Activated naive CD4-positive, alpha-beta T cell treated with anti-CD3 and anti-CD28 coated beads for 36 hours (primary cell): ENCODE measurements at regions not wholly inside any gene's neighbourhood (a gene's known extent, or its start where the extent isn't known, plus 50 kb on each side); places are given as distances from the start of the nearest gene placed in this dataset.
A peak's percentile ranks its signal among the peaks of the same experiment; 100 is the strongest.
"Not testable (repeated sequence)": the region's sequence is repeated elsewhere in the genome, so short reads cannot be mapped to it uniquely, and the experiment has no call there.

ENCODE experiments used
- CTCF ChIA-PET: fragments of 350-600 bp; sonication (Branson Sonifier 250); formaldehyde crosslinking; loops from one replicate; lab custom pipeline; 2021; ENCODE audit warnings: antibody characterized with exemption; lab: Charles Lee
- DNase-seq: peaks from one replicate; pipeline ENCODE4 v3.0.0-alpha.2; 2020
- H3K27ac Mint-ChIP-seq: one replicate; pipeline ENCODE4 v1.8.0; 2021; ENCODE audit warnings: mild to moderate bottlenecking, mixed read lengths
- H3K27me3 Mint-ChIP-seq: one replicate; pipeline ENCODE4 v1.8.0; 2021; ENCODE audit warnings: low read depth, mixed read lengths
- H3K36me3 Mint-ChIP-seq: one replicate; pipeline ENCODE4 v1.8.0; 2021; ENCODE audit warnings: low read depth, mixed read lengths
- H3K4me1 Mint-ChIP-seq: one replicate; pipeline ENCODE4 v1.8.0; 2021; ENCODE audit warnings: low read depth, mixed read lengths
- H3K4me3 Mint-ChIP-seq: one replicate; pipeline ENCODE4 v1.8.0; 2021; ENCODE audit warnings: mild to moderate bottlenecking, moderate library complexity, mixed read lengths
- H3K9me3 Mint-ChIP-seq: one replicate; pipeline ENCODE4 v1.8.0; 2021; ENCODE audit warnings: mixed read lengths
- intact Hi-C: fragments of 100-400 bp; cut with micrococcal nuclease; formaldehyde crosslinking; loops from one replicate; pipeline ENCODE4 v1.15.1; 2023

DNA sequence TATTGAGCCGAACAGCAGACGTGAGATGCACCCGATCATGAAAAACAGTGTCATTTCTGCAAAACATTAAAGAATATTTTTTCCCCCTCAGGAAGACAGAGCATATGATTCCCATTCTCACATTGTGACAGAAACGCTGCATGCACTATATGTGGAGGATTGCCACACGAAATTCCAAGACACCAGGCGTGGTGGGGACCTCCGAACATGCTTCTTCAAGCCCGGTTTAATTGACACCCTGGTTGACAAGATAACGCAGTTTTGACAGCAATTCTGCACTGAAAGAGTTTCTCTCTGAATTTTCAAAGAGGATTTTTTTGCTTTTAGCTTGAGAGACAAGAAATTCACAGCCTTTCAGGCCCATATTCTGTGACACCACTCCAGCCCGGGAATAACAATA is 442.8 kb upstream of the NRP1 start:
- peaks cover 3% of the 10 kb centered on the region for H3K4me1 Mint-ChIP-seq
- H3K9me3 Mint-ChIP-seq, result no peaks in the 10 kb centered on the region
- H3K27me3 Mint-ChIP-seq, result no peaks in the 10 kb centered on the region
- intact Hi-C loops, result no loop called here
- H3K4me3 Mint-ChIP-seq, result no peak overlapping the region
- no peak for DNase-seq
- no peaks in the 10 kb centered on the region for H3K36me3 Mint-ChIP-seq
- CTCF ChIA-PET, result no interaction called here
- no peak overlapping the region for H3K27ac Mint-ChIP-seq

DNA sequence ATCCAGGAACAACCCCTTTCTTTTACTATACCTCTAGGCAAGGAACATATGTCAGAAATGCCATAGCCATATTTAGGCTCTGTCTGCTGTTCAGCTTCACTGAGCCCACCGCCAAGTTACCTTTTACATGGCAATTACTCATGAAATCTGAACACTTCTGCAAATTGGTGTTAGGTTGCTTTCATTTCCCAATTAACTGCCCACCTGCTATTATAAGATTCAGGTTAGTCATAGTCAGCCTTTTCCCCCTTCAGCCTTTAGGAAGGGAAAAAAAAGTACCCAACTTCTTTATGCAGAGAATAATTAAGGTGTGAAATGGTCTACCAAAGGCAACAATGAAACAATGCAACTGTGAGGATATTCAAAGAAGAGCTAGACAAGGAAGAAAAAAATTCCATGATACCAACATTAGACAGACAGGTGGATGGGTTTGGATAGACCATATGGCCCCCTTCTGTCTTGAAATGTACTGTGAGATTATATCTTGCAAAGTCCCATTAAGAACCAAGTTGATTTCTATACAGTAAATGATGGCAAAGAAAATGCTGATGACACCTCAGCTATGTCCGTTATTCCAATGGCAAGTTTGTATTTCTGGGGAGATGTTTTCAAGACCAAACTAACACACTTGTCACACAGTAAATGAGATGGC is 442.1 kb upstream of the NRP1 start:
- CTCF ChIA-PET, result interaction anchor here (0.6 kb wide), 1 partner anchor 518 kb away, joined by 3 read pairs; no protein-coding TSS in a partner anchor
- no peak overlapping the region for H3K4me3 Mint-ChIP-seq

GRCh38 chr10:33774857-33775256 is 440.4 kb upstream of the NRP1 start:
- H3K27ac Mint-ChIP-seq, result no peak overlapping the region
- DNase-seq, result no peak
- peaks cover 5% of the 10 kb centered on the region for H3K4me1 Mint-ChIP-seq
- no peaks in the 10 kb centered on the region for H3K36me3 Mint-ChIP-seq
- no peaks in the 10 kb centered on the region for H3K9me3 Mint-ChIP-seq
- H3K4me3 Mint-ChIP-seq, result no peak overlapping the region
- H3K27me3 Mint-ChIP-seq, result no peaks in the 10 kb centered on the region
- CTCF ChIA-PET, result no interaction called here
- intact Hi-C loops, result no loop called here

More for the DNA sequence above, 442.1 kb upstream of the NRP1 start:
- Mint-ChIP-seq H3K27ac (no peak overlapping the region), H3K9me3 (no peaks in the 10 kb centered on the region), H3K4me1 (peaks cover 5% of the 10 kb centered on the region), H3K27me3 (no peaks in the 10 kb centered on the region), H3K36me3 (no peaks in the 10 kb centered on the region)
- no peak for DNase-seq
- intact Hi-C loops, result no loop called here

GRCh38 chr10:33773886-33774480 is 439.5 kb upstream of the NRP1 start:
- Mint-ChIP-seq H3K4me1 (peaks cover 5% of the 10 kb centered on the region), H3K36me3 (no peaks in the 10 kb centered on the region), H3K4me3 (no peak overlapping the region), H3K9me3 (no peaks in the 10 kb centered on the region), H3K27me3 (no peaks in the 10 kb centered on the region), H3K27ac (no peak overlapping the region)
- no peak for DNase-seq
- CTCF ChIA-PET, result no interaction called here
- intact Hi-C loops, result no loop called here

DNA sequence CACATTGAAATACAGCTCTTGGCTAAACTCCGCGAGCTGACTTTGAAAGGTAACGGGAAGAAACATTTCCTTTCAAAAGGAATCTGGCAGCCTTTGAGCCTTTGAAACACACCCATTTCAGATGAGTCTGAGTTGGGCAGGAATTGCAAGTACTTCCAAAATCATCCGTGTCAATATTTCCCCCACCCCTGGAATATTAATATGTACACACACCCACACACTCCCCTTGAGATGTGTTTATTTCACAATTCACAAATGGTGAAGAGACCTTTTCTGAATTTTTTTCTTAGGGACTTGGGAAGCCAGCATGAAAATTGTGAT is 438.7 kb upstream of the NRP1 start:
- H3K4me3 Mint-ChIP-seq, result no peak overlapping the region
- CTCF ChIA-PET, result no interaction called here
- peaks cover 5% of the 10 kb centered on the region for H3K4me1 Mint-ChIP-seq
- intact Hi-C loops, result no loop called here
- no peak overlapping the region for H3K27ac Mint-ChIP-seq
- no peaks in the 10 kb centered on the region for H3K36me3 Mint-ChIP-seq
- H3K27me3 Mint-ChIP-seq, result no peaks in the 10 kb centered on the region
- H3K9me3 Mint-ChIP-seq, result no peaks in the 10 kb centered on the region
- no peak for DNase-seq

GRCh38 chr10:33772370-33773252 is 438.1 kb upstream of the NRP1 start:
- intact Hi-C loops, result no loop called here
- CTCF ChIA-PET, result no interaction called here
- Mint-ChIP-seq H3K9me3 (no peaks in the 10 kb centered on the region), H3K4me3 (no peak overlapping the region), H3K4me1 (peaks cover 5% of the 10 kb centered on the region), H3K27me3 (no peaks in the 10 kb centered on the region), H3K27ac (no peak overlapping the region), H3K36me3 (no peaks in the 10 kb centered on the region)
- peak; percentile 6 for DNase-seq

DNA sequence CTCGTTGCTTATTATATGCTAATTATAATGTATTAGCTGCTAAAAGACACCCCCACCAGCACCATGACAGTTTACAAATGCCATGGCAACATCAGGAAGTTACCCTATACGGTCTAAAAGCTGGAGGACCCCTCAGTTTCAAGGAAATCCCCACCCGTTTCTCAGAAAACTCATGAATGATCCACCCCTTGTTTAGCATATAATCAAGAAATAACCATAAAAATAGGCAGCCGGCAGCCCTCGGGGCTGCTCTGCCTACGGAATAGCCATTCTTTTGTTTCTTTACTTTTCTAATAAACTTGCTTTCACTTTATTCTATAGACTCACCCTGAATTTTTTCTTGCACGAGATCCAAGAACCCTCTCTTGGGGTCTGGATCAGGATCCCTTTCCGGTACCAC is 437.4 kb upstream of the NRP1 start:
- CTCF ChIA-PET, H3K4me1 Mint-ChIP-seq, DNase-seq, H3K4me3 Mint-ChIP-seq, H3K27me3 Mint-ChIP-seq, H3K27ac Mint-ChIP-seq, H3K36me3 Mint-ChIP-seq, intact Hi-C loops, H3K9me3 Mint-ChIP-seq: not testable (repeated sequence)

DNA sequence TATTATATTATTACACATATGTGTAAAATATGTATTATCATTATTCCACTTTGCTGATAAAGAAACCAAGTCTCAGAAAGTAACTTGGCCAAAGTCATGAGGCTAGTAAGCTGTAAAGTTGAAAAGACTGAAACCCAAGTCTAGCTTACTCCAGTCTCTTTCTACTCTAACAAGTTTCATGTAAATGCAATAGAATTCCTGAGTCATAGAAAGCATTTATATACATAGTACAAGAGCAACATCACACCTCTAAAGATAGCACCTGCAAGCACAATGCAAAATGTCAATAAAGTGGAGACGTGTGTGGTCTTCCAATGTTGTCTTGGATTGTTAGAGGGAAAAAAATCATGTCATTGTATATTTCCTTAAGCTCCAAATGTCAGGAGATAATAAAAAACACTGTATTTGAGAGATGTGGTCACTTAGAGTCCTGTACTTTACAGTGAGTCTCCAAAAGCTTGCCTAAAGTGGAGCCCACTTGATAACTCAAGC is 430.3 kb upstream of the NRP1 start:
- Mint-ChIP-seq H3K27me3 (no peaks in the 10 kb centered on the region), H3K4me1 (no peaks in the 10 kb centered on the region), H3K4me3 (no peak overlapping the region), H3K27ac (no peak overlapping the region), H3K36me3 (no peaks in the 10 kb centered on the region), H3K9me3 (peaks cover 2% of the 10 kb centered on the region)
- intact Hi-C loops, result no loop called here
- CTCF ChIA-PET, result no interaction called here
- no peak for DNase-seq

DNA sequence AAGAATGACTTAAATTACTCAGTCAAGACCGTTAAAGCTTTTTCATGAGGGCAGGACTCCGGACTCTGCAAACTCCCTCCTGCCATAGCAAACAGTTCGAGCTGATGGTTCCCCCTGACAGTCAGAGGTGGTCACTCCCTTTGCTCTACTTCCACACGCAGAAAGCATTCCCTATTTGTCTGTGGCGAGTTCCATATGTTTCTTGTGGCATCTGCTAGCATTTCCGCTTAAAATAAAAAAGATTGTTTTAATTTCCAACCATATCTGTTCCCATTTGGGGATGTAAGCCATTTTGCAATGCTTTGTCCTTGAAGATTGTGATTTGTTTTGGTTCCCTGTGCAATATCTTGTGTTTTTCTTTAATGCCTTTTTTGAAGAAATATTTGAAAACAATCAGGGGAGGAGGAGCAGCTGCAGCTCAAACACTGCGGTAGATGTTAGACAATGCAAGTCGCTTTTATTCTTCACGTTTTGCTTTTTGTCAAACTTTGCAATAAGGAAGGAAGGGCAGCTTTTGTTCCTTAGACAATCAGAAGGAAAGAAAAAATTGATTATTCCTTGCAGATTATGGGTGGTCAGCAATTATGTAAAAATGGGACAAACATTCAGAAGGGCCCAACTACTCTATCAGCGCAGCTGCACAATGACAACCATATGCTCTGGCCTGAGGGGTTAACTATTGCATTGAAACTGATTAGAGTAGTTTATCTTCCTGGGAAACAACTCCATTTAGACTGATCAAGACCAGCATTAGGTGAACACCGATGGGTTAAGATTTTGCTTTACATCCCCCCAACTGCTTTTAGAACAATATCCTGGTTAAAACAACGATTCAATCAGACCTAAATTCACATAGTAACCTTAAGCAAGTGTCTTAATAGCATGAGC is 425.8 kb upstream of the NRP1 start:
- intact Hi-C loops, result no loop called here
- Mint-ChIP-seq H3K36me3 (no peaks in the 10 kb centered on the region), H3K4me1 (no peaks in the 10 kb centered on the region), H3K4me3 (no peak overlapping the region), H3K27ac (no peak overlapping the region), H3K27me3 (no peaks in the 10 kb centered on the region), H3K9me3 (peaks cover 2% of the 10 kb centered on the region)
- DNase-seq, result no peak
- CTCF ChIA-PET, result no interaction called here

- Mint-ChIP-seq H3K4me1 (no peaks in the 10 kb centered on the region), H3K9me3 (peaks cover 2% of the 10 kb centered on the region), H3K4me3 (no peak overlapping the region), H3K27ac (no peak overlapping the region), H3K27me3 (no peaks in the 10 kb centered on the region), H3K36me3 (no peaks in the 10 kb centered on the region)
- CTCF ChIA-PET, result no interaction called here
- no peak for DNase-seq
- intact Hi-C loops, result no loop called here
These were observed 424.7 kb upstream of the NRP1 start for GRCh38 chr10:33759191-33759590.

DNA sequence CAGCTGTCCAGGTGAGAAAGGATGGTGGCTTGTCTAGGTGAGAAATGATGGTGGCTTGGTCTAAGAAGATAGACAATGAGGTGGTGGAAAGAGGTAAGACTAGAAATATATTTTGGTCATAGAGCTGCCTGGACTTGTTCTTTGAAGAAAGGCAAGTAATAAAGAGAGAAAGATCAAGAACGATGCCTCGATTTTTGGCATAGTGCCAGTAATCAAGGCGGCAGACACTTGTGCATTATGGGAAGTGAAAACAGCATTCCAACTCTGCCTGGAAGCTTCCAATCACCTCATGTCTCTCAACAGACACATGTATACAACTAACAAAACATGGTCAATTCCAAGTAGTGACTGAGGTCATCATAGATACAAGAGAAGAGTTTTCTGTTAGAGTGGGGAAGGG is 423.8 kb upstream of the NRP1 start:
- H3K27me3 Mint-ChIP-seq, result no peaks in the 10 kb centered on the region
- no peak for DNase-seq
- H3K4me1 Mint-ChIP-seq, result no peaks in the 10 kb centered on the region
- CTCF ChIA-PET, result interaction anchor here (0.6 kb wide), 1 partner anchor 315 kb away, joined by 3 read pairs; no protein-coding TSS in a partner anchor
- no peak overlapping the region for H3K27ac Mint-ChIP-seq
- no peaks in the 10 kb centered on the region for H3K36me3 Mint-ChIP-seq
- no peak overlapping the region for H3K4me3 Mint-ChIP-seq
- H3K9me3 Mint-ChIP-seq, result peaks cover 2% of the 10 kb centered on the region
- intact Hi-C loops, result no loop called here

DNA sequence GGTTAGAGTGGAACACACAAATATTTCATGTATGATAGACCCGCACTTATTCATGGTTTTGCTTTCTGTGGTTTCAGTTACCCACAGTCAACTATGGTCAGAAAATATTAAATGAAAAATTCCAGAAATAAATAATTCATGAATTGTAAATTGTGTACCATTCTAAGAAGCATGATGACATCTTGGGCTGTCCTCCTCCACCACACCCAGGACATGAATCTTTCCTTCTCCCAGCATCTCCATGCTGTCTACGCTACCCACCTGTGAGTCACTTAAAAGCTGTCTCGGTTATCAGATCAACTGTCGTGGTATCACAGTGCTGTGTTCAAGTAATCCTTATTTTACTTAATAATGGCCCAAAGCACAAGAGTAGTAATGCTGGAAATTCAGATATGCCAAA is 419.6 kb upstream of the NRP1 start:
- H3K4me3 Mint-ChIP-seq, result no peak overlapping the region
- no peaks in the 10 kb centered on the region for H3K4me1 Mint-ChIP-seq
- DNase-seq, result no peak
- no peak overlapping the region for H3K27ac Mint-ChIP-seq
- CTCF ChIA-PET, result no interaction called here
- no peaks in the 10 kb centered on the region for H3K9me3 Mint-ChIP-seq
- peaks cover 3% of the 10 kb centered on the region for H3K27me3 Mint-ChIP-seq
- intact Hi-C loops, result no loop called here
- H3K36me3 Mint-ChIP-seq, result no peaks in the 10 kb centered on the region
